ENCODE measurements at regions not wholly inside any gene's neighbourhood (a gene's known extent, or its start where the extent isn't known, plus 50 kb on each side); places are given as distances from the start of the nearest gene placed in this dataset.

DNA sequence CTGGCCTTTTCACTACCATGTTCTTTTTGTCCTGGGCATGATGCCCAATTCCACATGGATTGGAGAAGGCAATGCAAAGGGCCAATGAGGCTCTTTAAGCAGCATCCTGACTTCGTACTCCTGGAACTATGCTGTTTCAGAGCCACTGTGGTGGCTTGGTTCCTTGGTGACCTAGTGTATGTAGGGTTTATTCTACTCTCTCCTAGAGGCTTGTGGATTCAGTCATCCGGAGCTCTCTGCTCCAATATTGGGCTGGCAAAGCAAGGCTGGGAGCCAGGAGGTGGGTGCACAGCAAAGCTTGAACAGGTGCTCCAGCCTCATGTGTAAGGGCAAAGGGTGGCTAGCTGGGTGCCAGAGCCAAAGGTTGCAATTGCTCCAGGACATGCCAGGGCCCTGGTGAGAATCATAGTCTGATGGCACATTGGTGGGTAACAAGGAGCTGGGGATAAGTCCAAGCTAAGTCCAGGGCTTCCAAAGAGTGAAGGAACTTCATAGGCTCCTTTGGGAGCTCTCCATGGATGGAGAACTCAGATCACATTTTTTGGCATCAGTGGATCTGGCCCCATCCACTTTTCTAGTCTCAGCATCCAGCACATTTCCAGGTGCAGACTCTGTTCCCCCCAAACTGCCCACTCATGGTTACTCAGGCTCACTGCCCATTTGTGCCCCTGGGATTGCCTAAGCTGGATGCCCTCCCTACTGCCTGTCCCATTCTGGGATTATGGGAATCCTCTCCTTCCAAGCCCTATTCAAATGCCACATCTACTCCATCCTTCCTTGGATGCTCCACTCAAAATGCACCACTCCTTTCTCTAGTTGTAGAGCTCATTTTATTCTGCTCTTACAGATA is 253.9 kb downstream of the EMP1 start:
- H3K9me3 ChIP-seq = no peaks in the 10 kb centered on the region
- no peaks in the 10 kb centered on the region for H3K36me3 ChIP-seq
- H3K27me3 ChIP-seq = no peaks in the 10 kb centered on the region
- H3K27ac ChIP-seq = no peak overlapping the region
- intact Hi-C loops (cut with DNase I; ENCODE audit: low total_unique reads) = loop anchor here (10.0 kb wide), 1 partner anchor 1136 kb away; no protein-coding TSS in a partner anchor
- no peak for DNase-seq (ENCODE audit: low spot score in 2 of 2)
- TF ChIP-seq POLR2A (IDR thresholded peaks at IDR 0.05) = no peak
- no peak for TF ChIP-seq POLR2AphosphoS5 (IDR thresholded peaks at IDR 0.05)
- H3K4me3 ChIP-seq = no peak overlapping the region
- no peaks in the 10 kb centered on the region for H3K4me1 ChIP-seq

DNA sequence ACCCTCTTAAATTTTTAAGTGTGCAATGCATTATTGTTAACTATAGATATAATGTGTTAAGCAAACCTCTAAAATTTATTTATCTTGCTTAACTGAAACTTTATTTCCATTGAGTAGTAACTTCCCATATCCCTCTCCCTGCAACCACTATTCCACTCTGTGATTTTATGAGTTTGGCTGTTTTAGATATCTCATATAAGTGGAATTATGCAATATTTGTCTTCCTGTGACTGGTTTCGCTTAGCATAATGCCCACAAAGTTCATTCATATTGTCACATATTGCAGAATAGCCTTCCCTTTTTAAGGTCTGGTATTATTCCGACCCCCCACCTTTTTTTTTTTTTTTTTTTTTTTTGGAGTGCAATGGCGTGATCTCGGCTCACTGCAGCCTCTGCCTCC is 247.6 kb downstream of the EMP1 start:
- intact Hi-C loops (cut with DNase I; ENCODE audit: low total_unique reads) = no loop called here
- TF ChIP-seq, protein P1, sequence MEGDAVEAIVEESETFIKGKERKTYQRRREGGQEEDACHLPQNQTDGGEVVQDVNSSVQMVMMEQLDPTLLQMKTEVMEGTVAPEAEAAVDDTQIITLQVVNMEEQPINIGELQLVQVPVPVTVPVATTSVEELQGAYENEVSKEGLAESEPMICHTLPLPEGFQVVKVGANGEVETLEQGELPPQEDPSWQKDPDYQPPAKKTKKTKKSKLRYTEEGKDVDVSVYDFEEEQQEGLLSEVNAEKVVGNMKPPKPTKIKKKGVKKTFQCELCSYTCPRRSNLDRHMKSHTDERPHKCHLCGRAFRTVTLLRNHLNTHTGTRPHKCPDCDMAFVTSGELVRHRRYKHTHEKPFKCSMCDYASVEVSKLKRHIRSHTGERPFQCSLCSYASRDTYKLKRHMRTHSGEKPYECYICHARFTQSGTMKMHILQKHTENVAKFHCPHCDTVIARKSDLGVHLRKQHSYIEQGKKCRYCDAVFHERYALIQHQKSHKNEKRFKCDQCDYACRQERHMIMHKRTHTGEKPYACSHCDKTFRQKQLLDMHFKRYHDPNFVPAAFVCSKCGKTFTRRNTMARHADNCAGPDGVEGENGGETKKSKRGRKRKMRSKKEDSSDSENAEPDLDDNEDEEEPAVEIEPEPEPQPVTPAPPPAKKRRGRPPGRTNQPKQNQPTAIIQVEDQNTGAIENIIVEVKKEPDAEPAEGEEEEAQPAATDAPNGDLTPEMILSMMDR (IDR thresholded peaks at IDR 0.05) = no peak
- no peak for TF ChIP-seq POLR2A (IDR thresholded peaks at IDR 0.05)
- no peak for TF ChIP-seq POLR2AphosphoS5 (IDR thresholded peaks at IDR 0.05)

DNA sequence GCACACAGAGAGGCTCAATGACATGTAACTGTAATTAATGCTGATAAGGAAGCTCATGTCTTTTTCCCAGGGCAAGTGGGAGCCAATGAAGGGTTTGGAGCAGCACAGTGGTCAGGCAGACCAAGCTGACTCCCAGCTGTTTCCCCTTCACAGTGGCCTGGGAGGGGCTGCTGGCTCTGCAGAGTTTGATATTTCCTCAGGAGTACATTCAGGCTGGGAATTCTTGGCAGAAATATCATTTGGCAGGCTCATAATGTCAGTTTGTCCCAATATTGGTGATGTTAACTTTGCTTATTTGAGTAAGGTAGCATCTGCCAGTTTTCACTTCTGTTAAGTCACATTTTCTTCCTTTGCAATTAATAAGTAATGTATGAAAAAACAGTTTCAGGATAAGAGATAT is 247.0 kb downstream of the EMP1 start:
- Histone ChIP-seq H3K4me1 (no peaks in the 10 kb centered on the region), H3K9me3 (no peaks in the 10 kb centered on the region), H3K36me3 (no peaks in the 10 kb centered on the region), H3K4me3 (no peak overlapping the region), H3K27me3 (no peaks in the 10 kb centered on the region), H3K27ac (no peak overlapping the region)
- intact Hi-C loops (cut with DNase I; ENCODE audit: low total_unique reads) = no loop called here
- TF ChIP-seq, protein P1 (IDR thresholded peaks at IDR 0.05) = no peak
- TF ChIP-seq POLR2AphosphoS5 (IDR thresholded peaks at IDR 0.05) (no peak), POLR2A (IDR thresholded peaks at IDR 0.05) (no peak)
- DNase-seq (ENCODE audit: low spot score in 2 of 2) = no peak

More for the DNA sequence above, 247.6 kb downstream of the EMP1 start:
- Histone ChIP-seq H3K4me3 (no peak overlapping the region), H3K36me3 (no peaks in the 10 kb centered on the region), H3K27ac (no peak overlapping the region), H3K4me1 (no peaks in the 10 kb centered on the region), H3K27me3 (no peaks in the 10 kb centered on the region), H3K9me3 (no peaks in the 10 kb centered on the region)
- no peak for DNase-seq (ENCODE audit: low spot score in 2 of 2)

GRCh38 chr12:13443028-13443427 is 246.5 kb downstream of the EMP1 start:
- TF ChIP-seq, protein P1 (IDR thresholded peaks at IDR 0.05) = no peak
- TF ChIP-seq POLR2AphosphoS5 (IDR thresholded peaks at IDR 0.05) = no peak
- no peak for TF ChIP-seq POLR2A (IDR thresholded peaks at IDR 0.05)
- Histone ChIP-seq H3K4me3 (no peak overlapping the region), H3K36me3 (no peaks in the 10 kb centered on the region), H3K27me3 (no peaks in the 10 kb centered on the region), H3K9me3 (no peaks in the 10 kb centered on the region), H3K27ac (no peak overlapping the region), H3K4me1 (no peaks in the 10 kb centered on the region)
- intact Hi-C loops (cut with DNase I; ENCODE audit: low total_unique reads) = no loop called here
- no peak for DNase-seq (ENCODE audit: low spot score in 2 of 2)

DNA sequence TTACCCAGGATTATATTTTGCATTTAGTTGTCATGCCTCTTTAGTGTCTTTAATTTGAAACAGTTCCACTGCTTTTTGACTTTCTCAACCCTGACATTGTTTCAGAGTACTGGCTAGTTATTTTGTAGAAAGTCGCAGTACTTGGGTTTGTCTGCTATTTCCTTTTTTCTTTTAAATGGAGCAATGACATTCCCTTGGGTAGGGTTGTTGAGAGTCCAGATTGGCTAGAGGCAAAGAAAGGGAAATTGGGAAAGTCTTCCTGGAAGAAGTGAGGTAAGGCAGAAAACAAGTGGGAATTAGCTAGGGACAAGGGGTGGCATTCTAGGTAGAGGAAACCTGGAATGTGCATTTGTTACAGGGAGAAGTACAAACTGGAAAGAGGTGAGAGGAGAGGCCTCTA is 245.9 kb downstream of the EMP1 start:
- H3K27me3 ChIP-seq = no peaks in the 10 kb centered on the region
- intact Hi-C loops (cut with DNase I; ENCODE audit: low total_unique reads) = no loop called here
- no peaks in the 10 kb centered on the region for H3K4me1 ChIP-seq
- H3K9me3 ChIP-seq = no peaks in the 10 kb centered on the region
- H3K4me3 ChIP-seq = no peak overlapping the region
- H3K36me3 ChIP-seq = no peaks in the 10 kb centered on the region
- DNase-seq (ENCODE audit: low spot score in 2 of 2) = no peak
- no peak overlapping the region for H3K27ac ChIP-seq
- TF ChIP-seq, protein P1 (IDR thresholded peaks at IDR 0.05) = no peak
- TF ChIP-seq POLR2A (IDR thresholded peaks at IDR 0.05) (no peak), POLR2AphosphoS5 (IDR thresholded peaks at IDR 0.05) (no peak)

Data from breast epithelium (tissue), 4 donors.